ENCODE measurements at regions not wholly inside any gene's neighbourhood (a gene's known extent, or its start where the extent isn't known, plus 50 kb on each side); places are given as distances from the start of the nearest gene placed in this dataset.
"Not testable (repeated sequence)": the region's sequence is repeated elsewhere in the genome, so short reads cannot be mapped to it uniquely, and the experiment has no call there.

DNA sequence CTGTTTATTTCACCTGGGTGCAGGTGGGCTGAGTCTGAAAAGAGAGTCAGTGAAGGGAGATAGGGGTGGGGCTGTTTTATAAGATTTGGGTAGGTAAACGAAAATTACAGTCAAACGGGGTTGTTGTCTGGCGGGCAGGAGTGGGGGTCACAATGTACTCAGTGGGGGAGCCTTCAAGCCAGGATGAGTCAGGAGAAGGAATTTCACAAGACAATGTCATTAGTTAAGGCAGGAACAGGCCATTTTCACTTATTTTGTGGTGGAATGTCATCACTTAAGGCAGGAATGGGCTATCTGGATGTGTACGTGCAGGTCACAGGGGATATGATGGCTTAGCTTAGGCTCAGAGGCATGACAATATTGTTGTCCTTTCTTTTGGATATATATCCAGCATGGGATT, 592.5 kb upstream of the MDGA2 start:
- not testable (repeated sequence) for DNase-seq (ENCODE audit: low read depth, low spot score)

DNA sequence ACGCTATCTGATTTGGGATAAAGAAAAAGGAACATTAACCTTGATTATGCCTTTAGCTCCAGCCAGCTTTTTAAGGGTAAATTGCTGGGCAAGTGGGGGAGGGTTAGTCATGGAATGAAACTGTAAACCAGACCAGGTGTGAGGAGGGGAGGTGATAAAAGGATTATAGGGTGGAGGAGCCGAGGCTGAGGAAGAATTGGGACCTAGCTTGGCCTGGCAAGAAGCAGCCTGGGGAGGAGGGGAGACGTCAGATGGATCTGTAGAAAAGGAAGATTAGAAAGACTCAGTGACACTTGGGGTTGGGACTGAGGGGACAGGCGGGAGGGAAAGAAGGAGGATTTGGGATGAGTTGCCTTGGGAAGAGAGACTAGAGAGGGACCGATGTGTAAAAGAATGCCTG, 590.8 kb upstream of the MDGA2 start:
- DNase-seq (ENCODE audit: low read depth, low spot score) = not testable (repeated sequence)

DNA sequence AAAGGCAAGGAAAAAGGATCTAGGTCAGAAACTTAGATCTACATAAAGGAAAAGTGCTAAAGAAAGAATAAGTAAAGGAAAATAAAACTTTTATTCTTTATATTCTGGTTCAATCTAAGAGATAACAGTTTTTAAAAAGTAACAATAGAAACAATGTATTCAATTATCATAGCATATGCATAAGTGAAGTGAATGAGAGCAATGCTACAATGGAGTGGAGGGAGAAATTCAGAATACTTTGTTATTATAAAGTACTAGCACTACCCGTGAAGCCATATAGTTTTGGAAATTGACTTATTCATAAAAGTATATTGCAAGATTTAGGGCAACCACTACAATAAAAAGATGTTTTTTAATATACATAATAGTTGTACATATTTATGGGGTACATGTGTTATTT, 586.0 kb upstream of the MDGA2 start:
- no peak for DNase-seq (ENCODE audit: low read depth, low spot score)

DNA sequence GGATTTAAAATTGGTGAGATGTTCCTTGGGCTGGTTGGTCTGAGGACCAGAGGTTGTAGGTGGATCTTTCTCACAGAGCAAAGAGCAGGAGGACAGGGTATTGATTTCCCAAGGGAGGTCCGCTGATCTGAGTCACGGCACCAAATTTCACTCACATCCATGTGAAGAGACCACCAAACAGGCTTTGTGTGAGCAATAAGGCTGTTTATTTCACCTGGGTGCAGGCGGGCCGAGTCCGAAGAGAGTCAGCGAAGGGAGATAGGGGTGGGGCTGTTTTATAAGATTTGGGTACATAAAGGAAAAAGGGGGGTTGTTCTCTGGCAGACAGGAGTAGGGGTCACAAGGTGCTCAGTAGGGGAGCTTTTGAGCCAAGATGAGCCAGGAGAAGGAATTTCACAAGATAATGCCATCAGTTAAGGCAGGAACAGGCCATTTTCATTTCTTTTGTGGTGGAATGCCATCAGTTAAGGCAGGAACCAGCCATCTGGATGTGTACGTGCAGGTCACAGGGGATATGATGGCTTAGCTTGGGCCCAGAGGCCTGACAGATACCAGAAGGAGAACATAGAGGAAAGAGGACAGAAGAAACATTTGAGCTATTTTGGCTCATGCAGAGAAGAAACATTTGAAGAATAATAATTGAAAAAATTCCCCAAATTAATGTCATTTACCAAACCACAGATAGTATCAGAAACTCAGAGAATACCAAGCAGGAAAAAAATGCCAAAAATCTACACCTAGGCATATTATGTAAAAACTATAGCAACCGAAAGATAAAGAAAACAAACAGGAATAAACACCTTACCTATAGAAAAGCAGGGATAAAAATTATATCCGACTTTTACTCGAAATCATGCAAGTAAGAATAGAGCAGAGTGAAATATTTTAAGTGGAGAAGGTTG, 585.2 kb upstream of the MDGA2 start:
- not testable (repeated sequence) for DNase-seq (ENCODE audit: low read depth, low spot score)

DNA sequence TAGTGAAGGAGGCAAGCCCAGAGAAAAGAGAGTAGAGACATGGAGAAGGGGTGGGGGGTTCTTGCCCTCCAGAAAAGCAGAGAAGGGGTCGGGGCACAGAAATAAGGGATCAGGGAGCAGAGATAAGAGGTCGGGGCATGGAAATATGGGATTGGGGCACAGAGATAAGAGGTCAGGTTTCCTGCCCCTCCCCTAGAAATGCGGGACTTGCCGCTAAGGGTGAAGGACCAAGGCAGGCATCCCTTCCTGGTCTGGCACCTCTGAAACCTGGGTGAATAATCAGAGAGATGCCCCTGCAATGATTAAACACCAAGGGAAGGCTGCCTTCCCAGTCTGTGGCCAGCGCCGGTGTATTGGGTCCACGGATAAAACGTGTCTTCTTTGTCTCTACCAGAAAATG, 584.5 kb upstream of the MDGA2 start:
- DNase-seq (ENCODE audit: low read depth, low spot score) = not testable (repeated sequence)

DNA sequence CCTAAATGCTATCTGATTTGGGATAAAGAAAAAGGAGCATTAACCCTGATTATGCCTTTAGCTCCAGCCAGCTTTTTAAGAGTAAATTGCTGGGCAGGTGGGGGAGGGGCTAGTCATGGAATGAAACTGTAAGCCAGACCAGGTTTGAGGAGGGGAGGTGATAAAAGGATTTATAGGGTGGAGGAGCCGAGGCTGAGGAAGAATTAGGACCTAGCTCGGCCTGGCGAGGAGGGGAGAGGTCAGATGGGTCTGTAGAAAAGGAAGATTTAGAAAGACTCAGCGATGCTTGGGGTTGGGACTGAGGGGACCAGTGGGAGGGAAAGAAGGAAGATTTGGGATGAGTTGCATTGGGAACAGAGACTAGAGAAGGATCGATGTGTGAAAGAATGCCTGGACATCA, 583.8 kb upstream of the MDGA2 start:
- DNase-seq (ENCODE audit: low read depth, low spot score) = not testable (repeated sequence)

DNA sequence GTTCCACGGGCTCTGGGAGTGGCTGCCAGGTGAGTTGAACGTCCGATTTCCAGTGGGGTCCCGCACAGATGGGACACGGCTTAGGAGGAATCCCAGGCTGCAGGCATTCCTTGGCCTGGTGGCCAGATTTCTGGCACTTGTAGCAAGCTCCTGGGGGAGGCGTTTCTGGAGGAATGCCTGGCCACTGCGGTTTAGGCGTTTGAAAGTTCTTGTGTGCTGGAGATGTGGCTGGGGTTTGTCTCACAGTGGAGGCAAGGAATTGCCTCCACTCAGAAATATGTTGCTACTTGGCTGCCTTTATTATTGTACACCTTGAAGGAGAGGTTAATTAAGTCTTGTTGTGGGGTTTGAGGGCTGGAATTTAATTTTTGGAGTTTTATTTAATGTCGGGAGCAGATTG, 583.3 kb upstream of the MDGA2 start:
- not testable (repeated sequence) for DNase-seq (ENCODE audit: low read depth, low spot score)

DNA sequence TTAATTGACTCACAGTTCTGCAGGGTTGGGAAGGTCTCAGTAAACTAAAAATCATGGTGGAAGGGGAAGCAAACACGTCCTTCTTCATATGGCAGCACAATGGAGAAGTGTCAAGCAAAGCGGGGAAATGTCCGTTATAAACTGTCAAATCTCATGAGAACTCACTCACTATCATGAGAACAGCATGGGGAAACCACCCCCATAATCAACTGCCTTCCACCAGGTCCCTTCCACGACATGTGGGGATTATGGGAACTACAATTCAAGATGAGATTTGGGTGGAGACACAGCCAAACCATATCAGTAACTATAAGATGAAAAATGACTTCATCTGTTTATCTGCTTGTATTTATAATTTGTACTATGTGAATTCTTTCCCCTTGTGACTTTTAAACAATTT, 577.6 kb upstream of the MDGA2 start:
- no peak for DNase-seq (ENCODE audit: low read depth, low spot score)

DNA sequence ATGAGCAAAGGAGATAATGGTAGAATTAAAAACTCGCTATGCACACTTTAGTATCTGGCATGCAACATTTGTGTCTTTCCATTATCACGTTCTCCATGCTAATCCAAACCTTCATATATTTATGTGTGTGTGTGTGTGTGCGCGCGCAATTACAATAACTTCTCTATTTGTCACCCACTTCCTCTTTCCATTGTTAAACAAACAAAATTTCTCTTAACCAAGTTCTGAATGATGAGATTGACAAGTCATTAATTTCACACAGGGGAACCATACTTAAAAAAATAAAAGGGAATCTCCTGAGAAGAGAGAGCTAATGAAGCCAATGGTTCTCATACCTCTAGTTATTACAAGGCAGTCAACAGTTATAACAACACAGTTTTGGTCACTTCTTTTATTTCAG, 575.9 kb upstream of the MDGA2 start:
- no peak for DNase-seq (ENCODE audit: low read depth, low spot score)

DNA sequence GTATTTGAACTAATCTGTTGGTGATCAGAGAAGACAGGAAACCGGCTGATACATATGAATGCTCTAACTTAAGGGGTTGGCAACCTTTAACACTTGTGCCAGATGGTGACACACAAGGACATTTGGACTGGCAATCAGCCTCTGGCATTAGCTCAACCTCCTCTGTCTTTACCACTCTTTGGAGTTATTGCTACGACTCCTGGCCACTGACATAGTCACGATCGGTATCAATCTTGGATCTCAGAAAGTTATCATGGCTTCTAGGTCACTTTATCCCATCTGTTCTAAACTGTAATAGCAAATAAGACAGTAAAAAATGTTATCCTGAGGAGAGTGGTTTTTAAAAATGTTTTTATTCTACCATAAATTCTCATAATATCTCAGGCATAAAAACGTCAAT, 575.2 kb upstream of the MDGA2 start:
- DNase-seq (ENCODE audit: low read depth, low spot score) = no peak

DNA sequence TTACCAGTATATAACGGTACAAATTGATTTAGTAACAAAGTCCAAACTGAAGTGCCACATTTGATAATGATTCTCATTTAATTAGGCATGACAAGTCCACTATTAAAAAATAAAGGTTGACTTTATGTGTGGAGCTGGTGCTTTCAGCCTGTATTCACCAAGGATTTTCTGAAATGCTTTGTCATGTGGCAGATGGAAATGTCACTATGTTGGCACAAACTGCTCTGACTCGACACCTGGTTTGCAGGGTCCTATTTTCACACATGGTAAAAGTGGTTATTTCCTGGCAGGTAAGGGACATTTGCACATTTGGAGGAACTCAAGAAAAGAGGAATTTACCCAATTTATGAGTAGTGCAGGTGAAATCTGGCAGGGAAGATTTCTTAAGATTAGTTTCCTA, 572.6 kb upstream of the MDGA2 start:
- DNase-seq (ENCODE audit: low read depth, low spot score) = no peak

DNA sequence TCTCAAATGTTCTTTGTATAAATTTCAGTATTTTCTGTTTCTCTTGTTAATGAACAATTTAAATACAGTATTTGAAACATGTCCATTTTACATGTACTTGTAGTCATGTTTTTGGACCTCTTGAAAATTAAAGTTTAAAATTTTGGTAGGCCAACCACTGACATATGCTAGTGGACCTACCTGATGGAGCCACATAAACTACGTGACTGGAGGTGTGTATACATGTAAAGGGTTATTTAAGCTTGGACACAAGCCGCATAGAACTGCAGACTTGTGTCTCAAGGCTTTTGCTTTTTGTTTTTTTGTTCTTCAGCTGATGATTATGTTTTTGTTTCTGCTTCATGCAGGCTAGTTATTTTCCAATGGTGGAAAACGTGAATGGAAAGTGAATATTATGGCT, 568.5 kb upstream of the MDGA2 start:
- no peak for DNase-seq (ENCODE audit: low read depth, low spot score)

DNA sequence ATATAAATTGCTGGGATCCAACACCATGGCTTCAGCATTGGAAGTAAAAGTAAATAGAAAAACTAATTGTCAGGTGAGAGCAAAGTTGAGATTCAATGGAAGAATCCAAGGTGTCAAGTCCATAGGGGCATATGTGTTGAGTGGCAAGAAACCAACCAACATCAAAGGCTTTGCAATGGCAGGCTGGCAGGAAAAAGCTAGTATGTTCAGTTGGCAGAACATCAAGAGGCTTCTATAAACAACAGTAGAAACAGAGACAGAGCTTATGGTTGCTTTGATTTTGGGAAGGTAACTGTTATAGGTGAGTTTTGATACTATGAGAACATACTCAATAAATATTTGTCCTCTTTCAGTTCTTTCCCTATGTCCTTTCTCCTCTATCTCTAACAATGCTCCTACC, 553.7 kb upstream of the MDGA2 start:
- DNase-seq (ENCODE audit: low read depth, low spot score) = no peak

DNA sequence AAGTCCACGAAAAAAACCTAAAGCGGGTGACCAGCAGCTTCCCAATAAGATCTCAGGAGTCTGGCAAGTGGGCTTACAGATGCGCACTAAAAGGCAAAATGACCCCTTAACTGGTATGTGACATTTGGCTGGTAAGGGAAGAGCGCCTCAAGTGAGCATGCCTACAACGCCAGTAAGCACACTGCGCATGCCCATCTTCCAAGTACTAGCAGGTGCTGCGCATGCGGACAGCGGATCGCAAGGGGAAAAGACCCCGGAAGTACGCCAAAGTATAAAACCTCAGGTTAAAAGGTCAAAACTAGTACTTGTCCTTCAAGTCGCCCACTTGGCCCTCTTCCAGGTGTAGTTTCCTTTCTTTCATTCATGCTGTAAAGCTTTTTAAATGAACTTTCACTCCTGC, 518.5 kb upstream of the MDGA2 start:
- no peak for DNase-seq (ENCODE audit: low read depth, low spot score)

DNA sequence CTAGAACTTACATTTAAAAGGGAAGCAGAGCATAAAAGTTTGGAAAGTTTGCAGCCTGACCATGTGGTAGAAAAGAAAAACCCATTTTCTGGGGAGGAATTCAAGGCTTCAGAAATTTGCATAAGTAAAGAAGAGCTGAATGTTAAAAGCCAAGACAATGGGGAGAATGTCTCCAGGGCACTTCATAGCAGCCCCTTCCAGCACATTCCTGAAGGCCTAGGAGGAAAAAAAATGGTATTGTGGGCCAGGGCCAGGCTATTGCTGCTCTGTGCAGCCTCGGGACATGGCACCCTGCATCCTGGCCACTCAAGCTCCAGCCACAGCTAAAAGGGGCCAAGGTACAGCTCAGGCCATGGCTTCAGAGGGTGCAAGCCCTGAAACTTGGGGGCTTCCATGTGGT, 474.2 kb upstream of the MDGA2 start:
- DNase-seq (ENCODE audit: low read depth, low spot score) = not testable (repeated sequence)

DNA sequence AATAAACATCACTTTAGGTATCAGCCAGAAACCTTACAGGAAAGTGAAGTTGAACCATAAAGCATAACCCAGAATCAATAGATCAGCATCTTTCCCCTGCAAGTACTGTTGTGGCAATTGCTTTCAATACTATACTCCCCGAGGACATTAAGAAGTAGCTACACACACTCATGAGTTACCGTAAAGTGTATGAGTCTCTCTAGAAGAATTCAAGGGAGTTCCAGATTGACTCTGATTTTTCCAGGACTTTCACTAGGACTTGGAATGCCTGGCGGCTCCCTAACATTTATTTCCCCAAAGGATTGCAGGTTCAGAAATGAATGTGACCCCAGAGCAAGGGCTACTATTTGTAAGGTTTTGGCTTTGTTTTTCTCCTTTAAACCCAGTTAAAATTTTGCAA, 465.4 kb upstream of the MDGA2 start:
- DNase-seq (ENCODE audit: low read depth, low spot score) = no peak

DNA sequence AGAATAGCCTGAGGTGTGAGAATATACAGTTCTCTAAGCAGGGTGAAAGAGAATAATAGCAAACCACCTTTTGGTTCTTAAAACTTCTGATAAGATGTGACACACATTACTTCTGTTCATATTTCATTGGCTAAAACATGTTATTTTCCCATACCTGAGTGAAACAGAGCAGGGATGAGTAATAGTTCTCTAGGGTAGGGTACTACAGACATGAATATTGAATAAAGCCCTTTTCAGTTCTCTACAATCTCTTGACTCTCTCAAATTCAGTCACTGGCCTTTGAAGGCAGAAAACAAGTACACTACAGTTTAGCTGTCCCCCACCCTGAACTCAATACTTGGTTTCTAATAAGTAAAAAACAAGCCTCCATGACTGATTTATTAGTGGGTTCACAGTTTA, 454.1 kb upstream of the MDGA2 start:
- DNase-seq (ENCODE audit: low read depth, low spot score) = no peak

DNA sequence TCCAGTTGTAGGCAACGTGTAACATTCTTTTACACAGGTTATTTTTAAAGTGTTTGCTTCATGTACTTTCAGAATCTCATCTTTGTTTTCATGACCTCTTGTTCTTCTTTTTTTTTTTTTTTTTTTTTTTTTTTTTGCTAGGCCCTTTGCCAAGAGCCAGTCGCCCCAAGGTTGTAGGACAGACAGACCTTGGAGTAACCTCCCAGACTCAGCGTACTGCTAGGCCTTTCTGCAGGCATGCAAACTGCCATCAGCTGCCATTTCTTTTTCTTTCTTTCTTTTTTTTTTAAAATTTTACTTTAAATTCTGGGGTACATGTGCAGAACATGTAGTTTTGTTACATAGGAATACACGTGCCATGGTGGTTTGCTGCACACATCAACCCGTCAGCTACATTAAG, 452.3 kb upstream of the MDGA2 start:
- DNase-seq (ENCODE audit: low read depth, low spot score) = no peak

DNA sequence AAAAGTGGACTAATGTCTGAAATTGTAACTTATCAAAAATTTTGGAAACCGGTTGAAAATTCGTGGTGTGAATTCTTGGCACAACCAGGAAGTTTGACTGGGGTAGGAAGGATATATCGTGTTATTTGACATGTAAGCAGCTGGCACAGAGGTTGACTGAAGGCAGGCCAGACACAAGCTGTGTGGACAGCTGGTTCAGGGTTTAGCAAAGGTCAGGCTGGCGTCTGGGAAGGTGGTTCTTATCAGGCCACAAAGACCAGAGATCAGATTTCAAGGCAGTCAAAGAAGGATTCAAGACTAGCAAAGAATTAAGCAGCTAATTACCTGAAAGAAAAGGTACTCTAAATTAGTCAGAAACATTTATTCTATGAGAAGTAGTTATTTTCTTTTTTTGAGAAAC, 450.2 kb upstream of the MDGA2 start:
- no peak for DNase-seq (ENCODE audit: low read depth, low spot score)

DNA sequence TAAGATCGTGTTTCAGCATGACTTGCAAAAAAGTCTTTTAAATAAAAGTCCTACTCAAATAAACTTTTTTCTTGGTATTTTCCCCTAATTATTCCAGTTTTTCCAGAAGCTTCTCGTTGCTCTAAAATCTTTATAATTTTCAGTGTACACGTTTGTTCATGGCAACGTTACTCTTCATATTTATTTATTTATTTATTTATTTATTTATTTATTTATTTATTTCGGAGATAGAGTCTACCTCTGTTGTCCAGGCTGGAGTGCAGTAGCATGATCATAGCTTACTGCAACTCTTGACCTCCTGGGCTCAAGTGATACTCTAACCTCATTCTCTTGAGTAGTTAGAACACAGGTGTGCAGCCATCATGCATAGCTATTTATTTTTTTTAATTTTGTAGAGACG, 438.3 kb upstream of the MDGA2 start:
- DNase-seq (ENCODE audit: low read depth, low spot score) = no peak

DNA sequence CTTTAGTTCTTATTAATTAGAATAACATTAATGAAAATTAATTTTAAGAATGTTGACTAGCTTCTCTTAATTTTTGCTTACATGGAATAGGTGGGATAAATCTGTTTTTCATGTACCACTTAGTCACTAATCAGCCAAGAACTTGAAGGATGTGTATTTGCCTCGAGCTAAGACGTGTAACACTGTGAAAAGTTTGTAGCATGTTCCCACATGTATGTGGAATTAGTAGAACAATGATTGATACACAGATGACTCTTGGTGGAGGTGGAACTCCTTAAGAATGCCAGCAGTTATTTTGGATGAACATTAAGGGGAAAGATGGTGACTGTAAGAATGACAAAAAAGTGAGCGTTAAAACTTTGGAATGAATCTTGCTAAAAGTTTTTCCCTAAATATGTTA, 435.7 kb upstream of the MDGA2 start:
- no peak for DNase-seq (ENCODE audit: low read depth, low spot score)

DNA sequence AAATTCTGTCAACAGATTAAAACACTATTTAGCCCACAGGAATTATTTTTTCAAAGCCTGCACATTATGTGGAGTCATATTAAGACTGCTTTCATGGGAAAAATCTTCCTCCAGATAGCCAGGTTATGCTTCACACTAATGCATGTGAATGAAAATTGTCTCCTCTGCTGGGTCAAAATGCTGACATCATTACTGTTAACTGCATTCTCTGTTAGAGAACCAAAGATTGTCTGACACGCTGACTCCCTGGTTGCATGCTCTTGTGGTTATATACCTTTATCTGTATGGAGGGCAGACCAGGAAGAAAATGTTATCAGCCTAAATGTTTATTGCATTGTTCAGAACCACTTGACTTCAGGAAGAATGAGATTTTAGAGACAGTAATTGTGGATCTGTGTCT, 432.2 kb upstream of the MDGA2 start:
- DNase-seq (ENCODE audit: low read depth, low spot score) = no peak

DNA sequence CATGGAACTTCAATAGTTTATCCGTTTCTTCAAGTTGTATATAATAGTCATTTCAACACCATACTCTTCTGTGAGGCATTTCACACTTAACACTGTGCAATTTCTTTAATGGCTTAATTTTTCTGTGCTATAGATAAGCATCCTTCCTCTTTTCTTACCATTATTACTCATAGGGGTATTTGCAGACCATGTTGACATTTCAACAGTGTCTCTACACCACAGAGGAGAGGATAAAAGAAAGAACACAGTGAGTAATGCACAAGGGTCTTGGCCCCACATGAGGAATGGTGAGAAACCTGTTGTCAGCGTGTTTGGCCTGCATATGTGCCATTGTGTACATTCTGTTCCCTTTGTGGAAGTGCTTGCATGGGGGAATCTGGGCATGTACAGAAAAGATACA, 421.5 kb upstream of the MDGA2 start:
- DNase-seq (ENCODE audit: low read depth, low spot score) = no peak

DNA sequence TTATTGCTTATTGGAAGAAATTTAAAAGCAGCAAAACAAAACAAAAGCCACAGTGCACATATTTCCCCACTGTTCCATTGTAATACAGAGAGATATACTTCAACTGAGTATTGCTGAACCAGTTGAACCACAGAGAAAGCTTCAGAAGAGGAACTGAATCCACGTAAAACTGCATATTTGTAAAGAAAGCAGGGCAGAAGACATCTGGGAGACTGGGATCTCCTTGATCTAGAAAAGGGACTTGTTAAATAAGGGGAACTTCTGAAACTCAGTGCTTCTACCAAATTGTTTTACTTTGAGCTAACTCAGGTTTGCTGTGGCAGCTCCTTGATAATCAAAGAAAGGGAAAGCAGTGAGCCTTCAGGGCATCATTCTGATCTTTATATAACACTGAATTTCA, 411.1 kb upstream of the MDGA2 start:
- no peak for DNase-seq (ENCODE audit: low read depth, low spot score)
